HG03025 (cell line): ENCODE measurements at regions not wholly inside any gene's neighbourhood (a gene's known extent, or its start where the extent isn't known, plus 50 kb on each side); places are given as distances from the start of the nearest gene placed in this dataset.
"Not testable (repeated sequence)": the region's sequence is repeated elsewhere in the genome, so short reads cannot be mapped to it uniquely, and the experiment has no call there.

ENCODE experiments used
- ATAC-seq: cut with Tn5 transposase; IDR thresholded peaks from one replicate; pipeline ENCODE4 v1.9.1; 2021; ENCODE audit warnings: mild to moderate bottlenecking, moderate library complexity; ENCODE audit not compliant: unreplicated experiment, low FRiP score

GRCh38 chr5:40453689-40454088 lies 226.0 kb upstream of the PTGER4 start:
- no peak for ATAC-seq

- no peak for ATAC-seq
These were observed 226.7 kb upstream of the PTGER4 start for GRCh38 chr5:40452874-40453624.

- ATAC-seq: no peak
These were observed 232.3 kb upstream of the PTGER4 start for GRCh38 chr5:40447438-40447837.

GRCh38 chr5:40446910-40447309 lies 232.8 kb upstream of the PTGER4 start:
- ATAC-seq: no peak

- ATAC-seq: no peak
These were observed 237.4 kb upstream of the PTGER4 start for GRCh38 chr5:40442346-40442745.

- no peak for ATAC-seq
These were observed 238.0 kb upstream of the PTGER4 start for GRCh38 chr5:40441733-40442132.

GRCh38 chr5:40440746-40441145 lies 239.0 kb upstream of the PTGER4 start:
- no peak for ATAC-seq

- not testable (repeated sequence) for ATAC-seq
These were observed 240.6 kb upstream of the PTGER4 start for GRCh38 chr5:40439103-40439502.

GRCh38 chr5:40438646-40439045 lies 241.1 kb upstream of the PTGER4 start:
- ATAC-seq: not testable (repeated sequence)

- ATAC-seq: peak; percentile 52
These were observed 242.3 kb upstream of the PTGER4 start for GRCh38 chr5:40437452-40437861.

GRCh38 chr5:40436535-40437237 lies 243.0 kb upstream of the PTGER4 start:
- ATAC-seq: peak; percentile 77

GRCh38 chr5:40435706-40436105 lies 244.0 kb upstream of the PTGER4 start:
- ATAC-seq: not testable (repeated sequence)

GRCh38 chr5:40432836-40433235 lies 246.9 kb upstream of the PTGER4 start:
- ATAC-seq: no peak

- ATAC-seq: no peak
These were observed 248.0 kb upstream of the PTGER4 start for GRCh38 chr5:40431734-40432133.

- ATAC-seq: no peak
These were observed 249.5 kb upstream of the PTGER4 start for GRCh38 chr5:40430101-40430710.

- no peak for ATAC-seq
These were observed 250.2 kb upstream of the PTGER4 start for GRCh38 chr5:40429258-40430100.

- ATAC-seq: no peak
These were observed 250.9 kb upstream of the PTGER4 start for GRCh38 chr5:40428815-40429214.

- no peak for ATAC-seq
These were observed 251.6 kb upstream of the PTGER4 start for GRCh38 chr5:40428126-40428525.

- not testable (repeated sequence) for ATAC-seq
These were observed 262.5 kb upstream of the PTGER4 start for GRCh38 chr5:40417046-40417810.

GRCh38 chr5:40416588-40416987 lies 263.1 kb upstream of the PTGER4 start:
- no peak for ATAC-seq
